A172 (cell line): ENCODE measurements at regions not wholly inside any gene's neighbourhood (a gene's known extent, or its start where the extent isn't known, plus 50 kb on each side); places are given as distances from the start of the nearest gene placed in this dataset.
"Not testable (repeated sequence)": the region's sequence is repeated elsewhere in the genome, so short reads cannot be mapped to it uniquely, and the experiment has no call there.

Source experiments
- DNase-seq: peaks from one replicate; pipeline ENCODE4 v3.0.0-alpha.2; 2015; ENCODE audit warnings: low spot score

- DNase-seq, result no peak
These were observed 1087.5 kb downstream of the BCL11B start for GRCh38 chr14:98184457-98184856.

- DNase-seq, result no peak
These were observed 1087.0 kb downstream of the BCL11B start for GRCh38 chr14:98185036-98185435.

GRCh38 chr14:98186140-98186539, 1085.9 kb downstream of the BCL11B start:
- no peak for DNase-seq

- DNase-seq, result no peak
These were observed 1084.7 kb downstream of the BCL11B start for GRCh38 chr14:98187281-98187680.

GRCh38 chr14:98189062-98189461, 1082.9 kb downstream of the BCL11B start:
- no peak for DNase-seq

GRCh38 chr14:98189511-98189910, 1082.5 kb downstream of the BCL11B start:
- DNase-seq, result no peak

GRCh38 chr14:98189944-98190343, 1082.1 kb downstream of the BCL11B start:
- DNase-seq, result no peak

GRCh38 chr14:98192946-98193345, 1079.1 kb downstream of the BCL11B start:
- DNase-seq, result no peak

- DNase-seq, result no peak
These were observed 1077.2 kb downstream of the BCL11B start for GRCh38 chr14:98194821-98195220.

- DNase-seq, result no peak
These were observed 1076.7 kb downstream of the BCL11B start for GRCh38 chr14:98195256-98195655.

GRCh38 chr14:98197933-98198332, 1074.1 kb downstream of the BCL11B start:
- no peak for DNase-seq

GRCh38 chr14:98198385-98198784, 1073.6 kb downstream of the BCL11B start:
- no peak for DNase-seq

GRCh38 chr14:98200601-98201000, 1071.4 kb downstream of the BCL11B start:
- DNase-seq, result no peak

- no peak for DNase-seq
These were observed 1068.6 kb downstream of the BCL11B start for GRCh38 chr14:98203421-98203820.

- DNase-seq, result no peak
These were observed 1067.9 kb downstream of the BCL11B start for GRCh38 chr14:98204139-98204538.

GRCh38 chr14:98207415-98207814, 1064.6 kb downstream of the BCL11B start:
- no peak for DNase-seq

GRCh38 chr14:98208211-98208611, 1063.8 kb downstream of the BCL11B start:
- no peak for DNase-seq

- DNase-seq, result no peak
These were observed 1063.1 kb downstream of the BCL11B start for GRCh38 chr14:98208943-98209342.

GRCh38 chr14:98210045-98210672, 1061.8 kb downstream of the BCL11B start:
- no peak for DNase-seq

- DNase-seq, result no peak
These were observed 1054.5 kb downstream of the BCL11B start for GRCh38 chr14:98217530-98217929.

GRCh38 chr14:98218218-98218617, 1053.8 kb downstream of the BCL11B start:
- no peak for DNase-seq

- no peak for DNase-seq
These were observed 1052.4 kb downstream of the BCL11B start for GRCh38 chr14:98219638-98220037.

GRCh38 chr14:98223106-98223505, 1048.9 kb downstream of the BCL11B start:
- no peak for DNase-seq

- not testable (repeated sequence) for DNase-seq
These were observed 1048.3 kb downstream of the BCL11B start for GRCh38 chr14:98223710-98224109.
